Ishikawa (cell line): ENCODE measurements at regions not wholly inside any gene's neighbourhood (a gene's known extent, or its start where the extent isn't known, plus 50 kb on each side); places are given as distances from the start of the nearest gene placed in this dataset.

Experiments
- CEBPB ChIP-seq: IDR thresholded peaks from 2 replicates; pipeline ENCODE4 v1.6.1; 2012
- CREB1 ChIP-seq: IDR thresholded peaks from 2 replicates; pipeline ENCODE4 v1.6.1; 2012; ENCODE audit warnings: low read depth
- EGR1 ChIP-seq: IDR thresholded peaks from 2 replicates; pipeline ENCODE4 v1.6.1; 2012
- EP300 ChIP-seq: IDR thresholded peaks from 2 replicates; pipeline ENCODE4 v1.6.1; 2012; ENCODE audit warnings: borderline replicate concordance
- FOXM1 ChIP-seq: IDR thresholded peaks from 2 replicates; pipeline ENCODE4 v1.6.1; 2012; ENCODE audit warnings: low read depth, borderline replicate concordance
- MAX ChIP-seq: IDR thresholded peaks from 2 replicates; pipeline ENCODE4 v1.6.1; 2012
- NFIC ChIP-seq: IDR thresholded peaks from 2 replicates; pipeline ENCODE4 v1.6.1; 2012
- RAD21 ChIP-seq: IDR thresholded peaks from 2 replicates; pipeline ENCODE4 v1.6.1; 2012; ENCODE audit warnings: low read depth
- TAF1 ChIP-seq: IDR thresholded peaks from 2 replicates; pipeline ENCODE4 v1.6.1; 2012; ENCODE audit warnings: low read depth, mild to moderate bottlenecking
- TEAD4 ChIP-seq: IDR thresholded peaks from 2 replicates; pipeline ENCODE4 v1.6.1; 2012
- USF1 ChIP-seq: IDR thresholded peaks from 2 replicates; pipeline ENCODE4 v1.6.1; 2012
- YY1 ChIP-seq: IDR thresholded peaks from 2 replicates; pipeline ENCODE4 v1.6.1; 2012; ENCODE audit warnings: low read depth
- ZBTB7A ChIP-seq: IDR thresholded peaks from 2 replicates; pipeline ENCODE4 v1.6.1; 2012; ENCODE audit warnings: low read depth
- TF ChIP-seq, protein P1 (sequence below): IDR thresholded peaks from 2 replicates; pipeline ENCODE4 v1.6.1; 2012; ENCODE audit warnings: low read depth, mild to moderate bottlenecking

- TF ChIP-seq EGR1 (no peak), RAD21 (no peak), FOXM1 (no peak), EP300 (no peak), NFIC (no peak), TEAD4 (no peak), YY1 (no peak), TAF1 (no peak), CREB1 (no peak), CEBPB (no peak), MAX (no peak), ZBTB7A (no peak), USF1 (no peak)
- TF ChIP-seq, protein P1, sequence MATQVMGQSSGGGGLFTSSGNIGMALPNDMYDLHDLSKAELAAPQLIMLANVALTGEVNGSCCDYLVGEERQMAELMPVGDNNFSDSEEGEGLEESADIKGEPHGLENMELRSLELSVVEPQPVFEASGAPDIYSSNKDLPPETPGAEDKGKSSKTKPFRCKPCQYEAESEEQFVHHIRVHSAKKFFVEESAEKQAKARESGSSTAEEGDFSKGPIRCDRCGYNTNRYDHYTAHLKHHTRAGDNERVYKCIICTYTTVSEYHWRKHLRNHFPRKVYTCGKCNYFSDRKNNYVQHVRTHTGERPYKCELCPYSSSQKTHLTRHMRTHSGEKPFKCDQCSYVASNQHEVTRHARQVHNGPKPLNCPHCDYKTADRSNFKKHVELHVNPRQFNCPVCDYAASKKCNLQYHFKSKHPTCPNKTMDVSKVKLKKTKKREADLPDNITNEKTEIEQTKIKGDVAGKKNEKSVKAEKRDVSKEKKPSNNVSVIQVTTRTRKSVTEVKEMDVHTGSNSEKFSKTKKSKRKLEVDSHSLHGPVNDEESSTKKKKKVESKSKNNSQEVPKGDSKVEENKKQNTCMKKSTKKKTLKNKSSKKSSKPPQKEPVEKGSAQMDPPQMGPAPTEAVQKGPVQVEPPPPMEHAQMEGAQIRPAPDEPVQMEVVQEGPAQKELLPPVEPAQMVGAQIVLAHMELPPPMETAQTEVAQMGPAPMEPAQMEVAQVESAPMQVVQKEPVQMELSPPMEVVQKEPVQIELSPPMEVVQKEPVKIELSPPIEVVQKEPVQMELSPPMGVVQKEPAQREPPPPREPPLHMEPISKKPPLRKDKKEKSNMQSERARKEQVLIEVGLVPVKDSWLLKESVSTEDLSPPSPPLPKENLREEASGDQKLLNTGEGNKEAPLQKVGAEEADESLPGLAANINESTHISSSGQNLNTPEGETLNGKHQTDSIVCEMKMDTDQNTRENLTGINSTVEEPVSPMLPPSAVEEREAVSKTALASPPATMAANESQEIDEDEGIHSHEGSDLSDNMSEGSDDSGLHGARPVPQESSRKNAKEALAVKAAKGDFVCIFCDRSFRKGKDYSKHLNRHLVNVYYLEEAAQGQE: no peak
These were observed 686.5 kb upstream of the AUTS2 start for GRCh38 chr7:68911754-68912153.
